Left renal pelvis (tissue), 4 donors: ENCODE measurements at regions not wholly inside any gene's neighbourhood (a gene's known extent, or its start where the extent isn't known, plus 50 kb on each side); places are given as distances from the start of the nearest gene placed in this dataset.

ENCODE experiments used
- DNase-seq, 4 donors: peaks; one replicate each; pipeline ENCODE4 v3.0.0-alpha.2; 2013; ENCODE audit warnings: low read depth in 4 of 4, low spot score in 3 of 4

- DNase-seq = no peak
Measured at GRCh38 chr2:60603533-60604190, 50.2 kb upstream of the BCL11A start.

- DNase-seq = no peak
Measured at GRCh38 chr2:60604486-60605064, 51.1 kb upstream of the BCL11A start.

GRCh38 chr2:60605866-60606265 lies 52.4 kb upstream of the BCL11A start:
- DNase-seq = no peak

GRCh38 chr2:60608679-60609078 lies 55.2 kb upstream of the BCL11A start:
- no peak for DNase-seq

GRCh38 chr2:60612033-60612432 lies 58.6 kb upstream of the BCL11A start:
- no peak for DNase-seq

GRCh38 chr2:60614319-60614718 lies 60.9 kb upstream of the BCL11A start:
- no peak for DNase-seq

GRCh38 chr2:60621688-60622429 lies 68.4 kb upstream of the BCL11A start:
- no peak for DNase-seq

- DNase-seq = no peak
Measured at GRCh38 chr2:60623040-60623439, 69.6 kb upstream of the BCL11A start.

GRCh38 chr2:60627412-60627811 lies 74.0 kb upstream of the BCL11A start:
- no peak for DNase-seq

GRCh38 chr2:60628026-60628425 lies 74.6 kb upstream of the BCL11A start:
- DNase-seq = no peak

GRCh38 chr2:60628615-60629304 lies 75.3 kb upstream of the BCL11A start:
- no peak for DNase-seq

GRCh38 chr2:60629305-60629662 lies 75.8 kb upstream of the BCL11A start:
- DNase-seq = no peak

- no peak for DNase-seq
Measured at GRCh38 chr2:60629801-60630385, 76.4 kb upstream of the BCL11A start.

- no peak for DNase-seq
Measured at GRCh38 chr2:60633615-60634014, 80.2 kb upstream of the BCL11A start.

- DNase-seq = no peak
Measured at GRCh38 chr2:60634438-60634837, 81.0 kb upstream of the BCL11A start.

- peak in 2 of 4 donors; percentile 12 to 22 for DNase-seq
Measured at GRCh38 chr2:60641811-60642788, 88.6 kb upstream of the BCL11A start.

- DNase-seq = no peak
Measured at GRCh38 chr2:60643747-60644146, 90.3 kb upstream of the BCL11A start.

- no peak for DNase-seq
Measured at GRCh38 chr2:60644951-60645350, 91.5 kb upstream of the BCL11A start.

GRCh38 chr2:60648191-60648590 lies 94.7 kb upstream of the BCL11A start:
- DNase-seq = no peak

- no peak for DNase-seq
Measured at GRCh38 chr2:60649721-60650120, 96.3 kb upstream of the BCL11A start.
